Adrenal gland (tissue), 9 donors: ENCODE measurements at regions not wholly inside any gene's neighbourhood (a gene's known extent, or its start where the extent isn't known, plus 50 kb on each side); places are given as distances from the start of the nearest gene placed in this dataset.

Source experiments
- DNase-seq, 7 donors: peaks; one replicate each; pipeline ENCODE4 v3.0.0-alpha.2; 2019 to 2020
- H3K27ac ChIP-seq, 5 donors: fragments of 200-600 bp; sonication (generic) in 4 of 5; 1 replicate in 3 of 5; 2 replicates in 2 of 5; pipeline versions ENCODE4 v1.5.1 to v1.8.0; 2016 to 2020; ENCODE audit warnings: mild to moderate bottlenecking in 1 of 5
- H3K27me3 ChIP-seq: fragments of 200-600 bp; 2 replicates; pipeline ENCODE4 v1.8.0; 2021
- H3K36me3 ChIP-seq, 2 donors: fragments of 200-600 bp; replicated peaks in 1 of 2; 1 replicate in 1 of 2; 2 replicates in 1 of 2; pipeline versions ENCODE4 v1.5.1 to v1.8.0; 2018 to 2022
- H3K4me1 ChIP-seq, 2 donors: fragments of 200-600 bp; replicated peaks in 1 of 2; 1 replicate in 1 of 2; 2 replicates in 1 of 2; pipeline versions ENCODE4 v1.5.1 to v1.8.0; 2018 to 2021
- H3K4me3 ChIP-seq, 4 donors: fragments of 200-600 bp; sonication (generic) in 3 of 4; one replicate each; pipeline ENCODE4 v1.5.1; 2016 to 2018
- H3K9me3 ChIP-seq, 3 donors: fragments of 200-600 bp; sonication (generic) in 1 of 3; replicated peaks in 1 of 3; 1 replicate in 2 of 3; 2 replicates in 1 of 3; pipeline versions ENCODE4 v1.5.1 to v1.8.0; 2016 to 2021
- POLR2A ChIP-seq, 2 donors: fragments of 450-650 bp; IDR thresholded peaks; one replicate each; pipeline ENCODE4 v1.6.1; 2017; ENCODE audit warnings: antibody characterized with exemption in 2 of 2, mild to moderate bottlenecking in 2 of 2, moderate library complexity in 1 of 2
- WGBS, 4 donors: extraction: QIAGEN DNeasy Blood & Tissue Kit in 2 of 4; methylation state at CpG; one replicate each; pipeline versions ENCODE4 v1.1.5 to v1.1.7; 2013 to 2017; 5-methylcytosine and 5-hydroxymethylcytosine counted together
- intact Hi-C, 2 donors: fragments of 100-400 bp; cut with DNase I; formaldehyde crosslinking; loops; one replicate each; pipeline versions ENCODE4 v1.14.1 to v1.15.0; 2022 to 2023
- TF ChIP-seq, protein P1 (sequence below), 6 experiments: fragments of 450-650 bp in 4 of 6; fragments of 200-600 bp in 2 of 6; sonication (generic) in 1 of 6; IDR thresholded peaks; 1 replicate in 5 of 6; 2 replicates in 1 of 6; pipeline versions ENCODE4 v1.5.1 to v1.8.0; 2016 to 2021; ENCODE audit warnings: antibody characterized with exemption in 6 of 6, mild to moderate bottlenecking in 2 of 6, moderate library complexity in 1 of 6
- donor health status: healthy with polysubstance abuse.
- donor health status: Bipolar disorder and iron deficiency.
- donor health status: DM: yes; HTN: yes; CAD: no.
- donor health status: DM: no; HTN: no; CAD: no.
- donor health status: DM: no; HTN: no; CAD: no.

DNA sequence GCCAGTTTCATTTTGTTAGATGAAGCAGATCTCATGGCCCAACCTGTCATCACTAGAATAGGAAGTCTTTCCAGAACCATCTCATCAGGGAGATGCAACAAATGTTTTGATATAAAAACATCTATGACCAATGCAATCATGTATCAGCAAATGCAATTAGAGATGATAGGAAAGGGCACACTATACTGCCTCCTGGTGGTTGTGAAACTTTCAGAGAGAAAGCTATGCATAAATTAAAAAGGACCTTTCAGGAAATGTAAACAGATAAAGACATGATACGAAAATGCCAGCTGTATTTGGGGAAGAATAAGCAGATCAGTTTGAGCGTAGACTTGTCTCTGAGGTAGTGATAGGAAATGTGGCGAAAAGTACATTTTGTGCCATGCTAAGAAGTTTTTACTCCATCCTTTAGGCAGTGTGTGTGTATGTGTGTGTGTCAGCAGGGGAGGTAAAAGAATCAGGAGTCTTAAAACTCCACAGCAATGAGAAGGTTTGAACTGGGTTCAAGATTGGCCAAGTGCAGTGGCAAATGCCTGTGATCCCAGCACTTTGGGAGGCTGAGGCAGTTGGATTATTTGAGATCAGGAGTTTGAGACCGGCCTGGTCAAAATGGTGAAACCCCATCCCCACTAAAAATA, 479.3 kb downstream of the CPS1 start:
- WGBS, 4 donors, result 56 to 68% (median 65%) methylated on average over 4 of the region's 4 CpGs

DNA sequence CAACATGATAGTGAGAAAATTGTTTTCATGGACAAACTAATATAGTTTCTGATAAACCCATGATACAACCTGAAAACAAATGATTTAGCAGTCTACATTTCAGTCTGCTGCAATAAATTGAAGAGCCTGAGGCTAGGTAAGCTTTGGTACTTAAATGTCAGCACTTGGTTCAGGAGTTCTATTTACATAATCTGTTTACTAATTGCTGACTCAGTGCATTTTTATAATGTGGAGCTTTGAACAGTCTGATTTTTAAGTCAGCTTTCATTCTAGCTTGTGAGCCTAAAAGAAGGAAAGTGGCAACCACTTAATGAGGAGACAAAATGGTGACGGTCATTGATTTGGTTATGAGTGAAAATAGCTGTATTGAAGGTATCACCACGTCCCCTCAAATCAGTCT, 488.6 kb downstream of the CPS1 start:
- H3K9me3 ChIP-seq, result no peaks in the 10 kb centered on the region
- no peaks in the 10 kb centered on the region for H3K27me3 ChIP-seq
- no peak overlapping the region for H3K4me3 ChIP-seq
- intact Hi-C loops, result no loop called here
- no peak for TF ChIP-seq POLR2A (IDR thresholded peaks at IDR 0.05)
- TF ChIP-seq, protein P1, sequence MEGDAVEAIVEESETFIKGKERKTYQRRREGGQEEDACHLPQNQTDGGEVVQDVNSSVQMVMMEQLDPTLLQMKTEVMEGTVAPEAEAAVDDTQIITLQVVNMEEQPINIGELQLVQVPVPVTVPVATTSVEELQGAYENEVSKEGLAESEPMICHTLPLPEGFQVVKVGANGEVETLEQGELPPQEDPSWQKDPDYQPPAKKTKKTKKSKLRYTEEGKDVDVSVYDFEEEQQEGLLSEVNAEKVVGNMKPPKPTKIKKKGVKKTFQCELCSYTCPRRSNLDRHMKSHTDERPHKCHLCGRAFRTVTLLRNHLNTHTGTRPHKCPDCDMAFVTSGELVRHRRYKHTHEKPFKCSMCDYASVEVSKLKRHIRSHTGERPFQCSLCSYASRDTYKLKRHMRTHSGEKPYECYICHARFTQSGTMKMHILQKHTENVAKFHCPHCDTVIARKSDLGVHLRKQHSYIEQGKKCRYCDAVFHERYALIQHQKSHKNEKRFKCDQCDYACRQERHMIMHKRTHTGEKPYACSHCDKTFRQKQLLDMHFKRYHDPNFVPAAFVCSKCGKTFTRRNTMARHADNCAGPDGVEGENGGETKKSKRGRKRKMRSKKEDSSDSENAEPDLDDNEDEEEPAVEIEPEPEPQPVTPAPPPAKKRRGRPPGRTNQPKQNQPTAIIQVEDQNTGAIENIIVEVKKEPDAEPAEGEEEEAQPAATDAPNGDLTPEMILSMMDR (IDR thresholded peaks at IDR 0.05), result no peak
- no peaks in the 10 kb centered on the region for H3K4me1 ChIP-seq
- WGBS, 4 donors, result 76 to 87% (median 82%) methylated on average over 2 of the region's 2 CpGs
- H3K36me3 ChIP-seq, result no peaks in the 10 kb centered on the region
- H3K27ac ChIP-seq, result no peak overlapping the region
- no peak for DNase-seq

More for the DNA sequence above, 479.3 kb downstream of the CPS1 start:
- Histone ChIP-seq H3K4me3 (no peak overlapping the region), H3K27ac (no peak overlapping the region), H3K36me3 (no peaks in the 10 kb centered on the region), H3K27me3 (no peaks in the 10 kb centered on the region), H3K9me3 (no peaks in the 10 kb centered on the region), H3K4me1 (no peaks in the 10 kb centered on the region)
- intact Hi-C loops, result loop anchor here in 1 of 2 donors (10.0 kb wide), 1 partner anchor 421 kb away; no protein-coding TSS in a partner anchor
- no peak for TF ChIP-seq POLR2A (IDR thresholded peaks at IDR 0.05)
- TF ChIP-seq, protein P1 (IDR thresholded peaks at IDR 0.05), result peak; percentile 49 to 60 (median 56)
- peak in 4 of 7 donors; percentile 18 to 36 (median 24) for DNase-seq

DNA sequence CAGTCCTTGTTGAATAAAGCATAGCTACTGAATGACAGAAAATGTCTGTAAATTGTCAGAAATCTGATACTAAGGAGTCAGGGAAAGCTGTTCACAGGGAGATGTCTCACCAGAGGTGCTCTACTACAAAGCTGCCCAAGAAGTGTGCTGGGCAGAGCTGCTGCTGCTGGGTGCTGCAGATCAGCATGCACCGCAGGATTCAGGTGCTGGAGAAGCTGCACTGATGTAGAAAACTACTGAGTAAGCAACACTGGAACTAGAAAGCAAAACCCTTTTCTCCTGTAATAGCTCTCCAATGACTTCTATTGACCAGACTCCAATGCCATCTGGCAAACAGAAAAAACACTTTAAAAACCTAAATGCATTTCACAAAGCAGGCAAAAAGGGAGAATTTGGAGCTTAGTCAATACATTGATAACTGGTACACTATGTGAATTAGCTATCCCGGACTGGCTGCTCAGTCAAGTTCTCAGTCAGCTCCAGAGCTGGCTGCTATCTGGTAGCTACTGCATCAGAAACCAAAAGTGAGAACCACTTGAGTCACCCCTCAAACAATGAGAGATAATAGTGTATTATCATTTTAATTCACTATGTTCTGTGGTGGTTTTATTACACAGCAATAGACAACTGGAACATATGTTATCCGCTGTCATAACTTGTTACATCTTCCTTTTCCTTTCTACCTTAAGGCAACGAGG, 493.1 kb downstream of the CPS1 start:
- H3K4me3 ChIP-seq, result no peak overlapping the region
- no peaks in the 10 kb centered on the region for H3K27me3 ChIP-seq
- no peaks in the 10 kb centered on the region for H3K36me3 ChIP-seq
- H3K27ac ChIP-seq, result no peak overlapping the region
- TF ChIP-seq, protein P1 (IDR thresholded peaks at IDR 0.05), result no peak
- no peak for TF ChIP-seq POLR2A (IDR thresholded peaks at IDR 0.05)
- WGBS, 4 donors, result 82 to 90% (median 86%) methylated on average over 4 of the region's 4 CpGs
- H3K9me3 ChIP-seq, result no peaks in the 10 kb centered on the region
- H3K4me1 ChIP-seq, result no peaks in the 10 kb centered on the region
- intact Hi-C loops, result no loop called here
- DNase-seq, result no peak

DNA sequence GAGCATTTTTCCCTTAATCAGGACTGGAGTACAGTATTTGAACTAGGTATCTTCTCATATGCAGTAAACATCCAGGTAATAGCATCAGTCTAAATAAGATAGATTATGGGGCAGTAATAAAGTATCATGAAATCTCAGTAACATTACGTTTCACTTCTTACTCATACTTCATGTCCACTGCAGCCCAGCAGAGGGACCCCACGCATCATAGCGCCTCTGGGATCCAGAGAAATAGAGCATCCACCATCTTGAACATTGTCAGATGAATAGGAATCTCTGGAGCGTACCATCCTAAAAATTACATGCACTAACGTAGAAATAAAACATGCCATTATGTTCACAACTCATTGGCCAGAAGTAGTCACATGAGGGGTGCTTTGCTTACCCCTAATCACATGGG, 499.0 kb downstream of the CPS1 start:
- Histone ChIP-seq H3K4me1 (no peaks in the 10 kb centered on the region), H3K9me3 (no peaks in the 10 kb centered on the region), H3K27ac (no peak overlapping the region), H3K4me3 (no peak overlapping the region), H3K36me3 (no peaks in the 10 kb centered on the region), H3K27me3 (no peaks in the 10 kb centered on the region)
- intact Hi-C loops, result no loop called here
- 72 to 79% (median 76%) methylated on average over 5 of the region's 5 CpGs for WGBS, 4 donors
- DNase-seq, result no peak
- no peak for TF ChIP-seq POLR2A (IDR thresholded peaks at IDR 0.05)
- TF ChIP-seq, protein P1 (IDR thresholded peaks at IDR 0.05), result no peak
